Right renal pelvis (tissue), 4 donors: ENCODE measurements at regions not wholly inside any gene's neighbourhood (a gene's known extent, or its start where the extent isn't known, plus 50 kb on each side); places are given as distances from the start of the nearest gene placed in this dataset.
"Not testable (repeated sequence)": the region's sequence is repeated elsewhere in the genome, so short reads cannot be mapped to it uniquely, and the experiment has no call there.

Experiments used
- DNase-seq, 4 donors: peaks; one replicate each; pipeline ENCODE4 v3.0.0-alpha.2; 2013; ENCODE audit warnings: low read depth in 4 of 4, low spot score in 3 of 4, missing footprints in 1 of 4

DNA sequence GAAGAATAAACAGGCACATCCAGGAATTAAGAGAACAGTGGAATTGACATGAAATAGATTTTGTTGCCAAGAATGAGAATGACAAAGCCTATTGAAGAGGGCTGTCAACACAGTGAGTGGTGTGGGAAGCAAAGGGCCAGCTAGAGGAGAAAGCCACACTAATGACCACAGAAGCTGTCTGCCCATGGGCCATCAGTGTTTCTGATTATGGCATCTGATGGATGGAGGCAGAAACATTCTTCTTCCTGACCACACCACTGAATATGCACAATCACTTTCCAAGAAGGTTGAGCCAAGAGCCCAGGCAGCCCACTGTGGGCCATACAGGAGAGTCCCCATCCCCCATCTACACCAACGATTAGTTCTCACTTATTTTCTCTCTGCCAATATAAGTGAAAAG lies 146.0 kb upstream of the SH3BP4 start:
- DNase-seq: no peak

DNA sequence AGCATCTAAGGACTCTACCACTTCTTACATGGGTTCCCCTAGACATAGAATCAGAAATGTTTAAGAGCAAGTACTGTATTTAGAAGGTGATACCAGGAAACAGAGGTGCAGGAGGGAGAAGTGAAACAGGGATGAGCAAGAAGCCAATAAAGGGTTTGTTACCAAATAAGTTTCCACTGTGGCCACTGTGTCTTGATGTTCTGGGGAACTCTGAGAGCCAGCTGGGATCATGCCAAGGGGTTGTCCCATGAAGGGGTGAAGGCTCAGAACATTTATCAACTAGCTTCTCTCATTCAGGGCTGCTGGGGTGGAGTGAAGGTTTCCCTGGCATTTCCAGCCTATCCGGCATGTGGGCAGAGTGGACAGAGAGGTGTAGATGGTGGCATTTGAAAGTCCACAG lies 147.1 kb upstream of the SH3BP4 start:
- DNase-seq: no peak

GRCh38 chr2:234802845-234803171 lies 149.0 kb upstream of the SH3BP4 start:
- no peak for DNase-seq

GRCh38 chr2:234802071-234802844 lies 149.6 kb upstream of the SH3BP4 start:
- DNase-seq: no peak

GRCh38 chr2:234797566-234798250 lies 154.1 kb upstream of the SH3BP4 start:
- DNase-seq: no peak

- DNase-seq: peak in 3 of 4 donors; percentile 23 to 49 (median 43)
Measured at GRCh38 chr2:234796045-234796591, 155.7 kb upstream of the SH3BP4 start.

DNA sequence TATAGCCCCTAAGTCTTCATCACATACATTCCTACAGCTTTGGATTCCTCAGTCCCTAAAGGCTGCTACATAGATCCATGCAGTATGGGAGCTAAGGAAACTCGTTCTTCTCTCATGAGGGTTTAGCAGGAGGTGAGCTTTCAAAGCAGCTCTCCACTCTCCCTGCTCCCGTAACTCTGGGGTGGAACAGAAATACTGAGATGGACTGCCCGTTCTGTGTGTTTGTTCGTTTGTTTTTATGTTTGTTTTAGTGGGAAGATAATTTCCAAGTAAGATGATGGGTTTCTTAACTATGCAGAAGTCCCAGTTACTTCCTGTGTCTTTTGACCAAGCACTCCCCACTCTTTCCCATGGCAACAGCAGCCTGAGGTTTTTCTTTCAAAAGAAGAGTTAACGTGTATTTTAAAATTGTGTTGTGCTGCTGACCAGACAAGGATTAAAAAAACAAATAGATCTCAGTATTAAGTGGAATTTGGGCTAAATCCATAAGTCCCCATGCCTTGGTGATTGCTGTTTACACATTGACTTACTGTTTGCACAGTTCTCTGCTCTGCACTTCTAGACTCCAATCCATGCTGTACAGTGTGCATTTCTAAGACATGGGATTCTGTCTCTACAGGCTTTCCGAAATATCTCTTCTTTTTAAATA lies 156.4 kb upstream of the SH3BP4 start:
- no peak for DNase-seq

- DNase-seq: no peak
Measured at GRCh38 chr2:234794866-234795265, 157.0 kb upstream of the SH3BP4 start.

GRCh38 chr2:234793212-234793785 lies 158.5 kb upstream of the SH3BP4 start:
- no peak for DNase-seq

DNA sequence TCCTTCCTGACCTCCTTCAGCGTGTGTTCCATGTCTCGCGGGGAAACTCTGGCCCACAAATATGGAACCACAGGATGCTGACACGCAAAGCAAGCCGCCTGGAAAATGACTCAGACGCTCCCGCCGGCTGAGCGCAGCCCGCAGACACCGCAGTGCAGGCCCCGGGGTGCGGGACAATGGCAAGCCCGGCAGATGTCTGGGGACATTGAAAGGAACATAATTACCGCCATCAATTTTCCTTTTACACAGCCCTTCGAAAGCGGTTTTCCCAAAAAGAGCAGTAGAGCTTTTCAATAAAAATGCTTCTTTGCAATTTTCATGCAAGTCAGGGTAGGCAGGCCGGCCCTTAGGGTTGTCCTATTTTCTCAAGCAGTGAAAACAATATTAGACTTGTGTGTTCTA lies 159.2 kb upstream of the SH3BP4 start:
- no peak for DNase-seq

GRCh38 chr2:234792096-234792495 lies 159.7 kb upstream of the SH3BP4 start:
- DNase-seq: not testable (repeated sequence)

DNA sequence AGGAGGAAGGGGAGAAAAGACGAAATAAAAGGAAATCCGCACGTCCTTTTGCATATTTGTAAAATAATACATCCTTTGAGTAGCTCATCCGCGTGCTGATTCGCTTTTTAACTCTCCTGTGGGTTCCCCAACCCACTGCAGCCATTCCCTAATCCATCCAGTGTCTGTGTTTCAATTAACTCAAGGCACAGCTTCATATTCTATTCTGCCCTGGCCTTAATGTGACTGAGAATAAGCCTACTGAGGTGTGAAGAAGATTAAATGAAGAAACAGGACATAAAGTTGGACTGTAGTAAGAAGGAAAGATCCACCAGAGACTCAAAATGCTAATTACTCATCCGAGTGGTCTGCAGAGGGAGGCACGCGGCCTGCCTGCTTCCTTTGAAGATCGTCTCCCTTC lies 161.4 kb upstream of the SH3BP4 start:
- DNase-seq: no peak

DNA sequence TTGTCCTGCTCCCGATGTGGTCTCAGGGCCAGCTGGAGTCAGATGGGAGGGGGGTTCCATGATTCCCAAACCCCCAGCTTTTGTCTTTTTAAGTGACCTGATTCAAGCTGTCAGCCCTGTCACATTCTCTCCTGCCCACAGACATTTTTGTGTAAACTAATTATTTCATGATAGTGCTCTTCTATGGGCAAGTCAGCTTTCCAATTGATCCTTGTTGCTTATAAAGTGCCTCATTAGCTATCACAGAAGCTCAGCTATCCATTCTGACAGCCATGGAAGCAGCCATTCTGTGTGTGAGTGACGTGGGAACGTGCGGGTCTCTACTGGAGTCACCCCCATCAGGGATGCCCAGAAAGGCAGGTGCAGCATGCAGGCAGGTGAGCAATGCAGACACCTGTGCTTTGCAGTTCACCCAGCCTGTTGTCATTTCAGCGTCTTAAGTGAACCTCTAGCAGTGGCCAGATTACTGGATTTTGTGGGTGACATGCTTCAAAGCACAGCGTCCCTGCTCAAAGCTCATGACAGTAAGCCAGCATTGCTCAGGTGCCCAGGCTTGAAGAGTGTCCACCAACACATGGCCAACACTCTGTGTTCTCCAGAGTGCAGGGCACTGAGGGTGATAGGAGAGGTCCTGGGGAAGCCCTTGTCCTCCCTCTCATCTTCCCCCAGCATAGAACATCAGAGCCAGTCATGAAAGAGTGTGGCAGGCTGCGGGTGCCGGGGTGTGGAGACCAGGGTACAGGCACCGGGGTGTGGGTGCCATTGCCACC lies 162.1 kb upstream of the SH3BP4 start:
- DNase-seq: no peak

- no peak for DNase-seq
Measured at GRCh38 chr2:234788841-234789240, 163.0 kb upstream of the SH3BP4 start.

GRCh38 chr2:234788381-234788780 lies 163.4 kb upstream of the SH3BP4 start:
- no peak for DNase-seq

- DNase-seq: no peak
Measured at GRCh38 chr2:234787114-234787513, 164.7 kb upstream of the SH3BP4 start.

DNA sequence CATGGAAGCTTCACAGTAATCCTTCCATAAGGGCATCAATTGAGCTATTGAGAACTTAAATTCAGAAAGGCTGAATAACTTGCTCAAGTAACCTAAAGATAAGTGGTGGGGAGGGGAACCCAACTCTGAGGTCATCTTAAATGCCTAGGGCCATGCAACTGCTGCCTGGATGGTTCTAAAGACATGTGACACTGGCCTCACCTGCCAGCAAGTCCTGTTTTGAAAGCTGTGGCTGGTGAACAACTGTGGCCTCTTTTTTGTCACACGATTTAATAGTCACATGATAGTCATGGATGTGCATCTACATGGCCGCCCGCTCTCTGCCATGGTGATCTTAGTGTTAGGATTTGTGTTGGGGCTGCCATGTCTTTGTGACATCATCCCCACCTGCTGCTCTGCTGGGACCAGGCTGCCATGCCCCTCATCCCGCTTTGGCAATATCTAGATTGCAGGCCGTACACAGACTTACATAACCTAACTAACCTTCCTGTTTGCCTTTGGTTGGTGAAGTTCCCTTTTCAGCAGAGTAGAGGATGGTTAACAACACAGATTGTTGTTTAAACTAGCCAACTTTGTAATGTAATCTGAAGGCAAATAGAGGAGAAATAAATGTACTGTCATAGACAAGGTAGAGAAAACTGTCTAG lies 177.9 kb upstream of the SH3BP4 start:
- no peak for DNase-seq

GRCh38 chr2:234773129-234773528 lies 178.7 kb upstream of the SH3BP4 start:
- DNase-seq: no peak

DNA sequence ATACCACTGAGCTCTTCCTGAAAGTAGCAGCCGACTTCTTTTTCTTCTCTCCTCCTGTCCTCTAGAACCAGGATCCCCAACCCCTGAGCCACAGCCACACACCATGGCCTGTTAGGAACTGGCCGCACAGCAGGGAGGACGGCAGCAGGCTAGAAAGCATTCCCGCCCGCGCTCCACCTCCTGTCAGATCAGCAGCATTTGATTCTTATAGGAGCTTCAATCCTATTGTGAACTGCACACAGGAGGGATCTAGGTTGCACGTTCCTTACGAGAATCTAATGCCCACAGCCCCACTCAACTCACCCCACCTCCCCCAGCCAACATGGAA lies 179.1 kb upstream of the SH3BP4 start:
- no peak for DNase-seq
